Left ventricle myocardium inferior (tissue), 1 donor: ENCODE measurements at regions not wholly inside any gene's neighbourhood (a gene's known extent, or its start where the extent isn't known, plus 50 kb on each side); places are given as distances from the start of the nearest gene placed in this dataset.
"Not testable (repeated sequence)": the region's sequence is repeated elsewhere in the genome, so short reads cannot be mapped to it uniquely, and the experiment has no call there.

ENCODE experiments used
- DNase-seq: peaks from one replicate; pipeline ENCODE4 v3.0.0-alpha.2; 2020
- H3K27ac ChIP-seq: fragments of 200-600 bp; replicated peaks from 2 replicates; pipeline ENCODE4 v1.8.0; 2021
- H3K27me3 ChIP-seq: fragments of 200-600 bp; 2 replicates; pipeline ENCODE4 v1.8.0; 2021; ENCODE audit warnings: low read depth
- H3K36me3 ChIP-seq: fragments of 200-600 bp; 2 replicates; pipeline ENCODE4 v1.8.0; 2021
- H3K4me1 ChIP-seq: fragments of 200-600 bp; 2 replicates; pipeline ENCODE4 v1.8.0; 2021
- H3K4me3 ChIP-seq: fragments of 200-600 bp; 2 replicates; pipeline ENCODE4 v1.8.0; 2021; ENCODE audit warnings: mild to moderate bottlenecking, moderate library complexity
- H3K9me3 ChIP-seq: fragments of 200-600 bp; replicated peaks from 2 replicates; pipeline ENCODE4 v1.8.0; 2021
- intact Hi-C: fragments of 100-400 bp; cut with micrococcal nuclease; formaldehyde crosslinking; loops from one replicate; pipeline ENCODE4 v1.11.0; 2022
- TF ChIP-seq, protein P1 (sequence below): fragments of 200-600 bp; IDR thresholded peaks from 2 replicates; pipeline ENCODE4 v1.8.0; 2021; ENCODE audit warnings: antibody characterized with exemption, mild to moderate bottlenecking, borderline replicate concordance
- donor health status: DM: no; HTN: yes; CAD: no; lungs with severe emphysema.

DNA sequence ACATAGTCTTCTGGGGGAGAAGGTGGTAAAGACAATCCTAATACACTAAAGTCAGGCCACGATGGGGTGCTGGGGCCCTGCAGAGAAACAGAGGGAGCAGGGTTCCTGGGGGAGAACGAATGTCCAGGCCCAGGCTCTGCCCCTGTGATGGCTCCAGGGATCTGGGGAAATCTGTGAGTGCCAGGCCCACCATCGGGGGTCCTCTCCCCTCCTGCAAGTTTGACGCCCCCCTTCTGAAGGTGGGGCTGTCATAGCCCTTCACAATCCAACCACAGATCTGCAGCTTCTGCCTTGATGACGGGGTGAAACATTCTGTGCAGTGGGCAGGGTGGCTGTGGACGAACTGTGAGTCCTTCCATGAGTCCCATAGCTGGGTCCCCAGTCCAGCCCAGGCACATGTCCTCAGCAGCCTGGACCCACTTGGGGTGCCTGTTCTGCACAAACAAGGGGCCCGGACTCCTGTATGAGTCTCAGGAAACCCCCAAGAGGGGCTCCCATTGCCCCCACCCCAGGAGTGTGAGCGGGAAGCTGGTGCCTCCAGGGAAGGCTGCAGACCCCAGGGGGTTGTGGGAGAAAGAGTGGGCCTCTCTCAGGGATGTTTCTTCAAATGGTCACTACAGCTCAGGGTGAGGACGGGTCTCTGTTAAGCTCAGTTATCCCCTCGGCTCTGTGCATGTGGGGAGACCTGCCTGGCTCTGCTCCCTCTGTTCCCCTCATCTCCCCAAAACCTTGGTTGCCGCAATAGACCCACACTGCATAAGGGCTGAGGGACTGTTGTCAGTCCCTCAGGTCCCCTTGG, 134.3 kb downstream of the TNFRSF13B start:
- H3K4me3 ChIP-seq, DNase-seq, H3K4me1 ChIP-seq, H3K36me3 ChIP-seq, H3K27ac ChIP-seq, intact Hi-C loops, H3K9me3 ChIP-seq: not testable (repeated sequence)
- H3K27me3 ChIP-seq: peaks cover 11% of the 10 kb centered on the region

DNA sequence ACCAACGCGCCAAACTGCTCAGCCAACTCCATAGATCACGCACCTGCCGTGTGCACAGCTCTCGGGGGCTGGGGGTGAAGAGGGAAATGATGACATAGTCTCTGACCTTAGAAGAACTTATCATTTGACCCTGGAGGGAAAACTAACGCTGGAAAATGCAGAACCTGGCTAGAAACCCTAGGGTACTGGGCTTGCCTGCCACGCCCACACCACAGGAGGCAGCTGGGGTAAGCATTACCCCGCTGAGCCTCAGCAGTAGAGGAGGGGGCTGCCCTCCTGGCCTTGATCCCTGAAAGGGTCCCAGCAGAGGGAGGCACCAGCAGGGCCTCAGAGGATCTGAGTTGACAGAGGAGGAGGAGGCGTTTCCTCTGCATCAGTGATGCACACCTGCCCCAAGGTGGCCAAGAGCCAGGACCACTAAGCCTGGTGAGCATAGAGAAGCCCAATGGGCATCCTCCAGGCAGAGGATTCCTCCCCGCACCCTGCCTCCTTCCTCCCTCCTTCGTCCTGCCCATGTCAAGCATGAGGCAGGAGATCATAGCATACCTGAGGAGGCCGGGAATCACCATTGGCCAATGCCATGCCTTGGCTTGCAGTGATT, 135.5 kb downstream of the TNFRSF13B start:
- intact Hi-C loops, H3K36me3 ChIP-seq, DNase-seq, H3K27ac ChIP-seq, H3K4me1 ChIP-seq, H3K9me3 ChIP-seq, H3K4me3 ChIP-seq: not testable (repeated sequence)
- peaks cover 11% of the 10 kb centered on the region for H3K27me3 ChIP-seq

DNA sequence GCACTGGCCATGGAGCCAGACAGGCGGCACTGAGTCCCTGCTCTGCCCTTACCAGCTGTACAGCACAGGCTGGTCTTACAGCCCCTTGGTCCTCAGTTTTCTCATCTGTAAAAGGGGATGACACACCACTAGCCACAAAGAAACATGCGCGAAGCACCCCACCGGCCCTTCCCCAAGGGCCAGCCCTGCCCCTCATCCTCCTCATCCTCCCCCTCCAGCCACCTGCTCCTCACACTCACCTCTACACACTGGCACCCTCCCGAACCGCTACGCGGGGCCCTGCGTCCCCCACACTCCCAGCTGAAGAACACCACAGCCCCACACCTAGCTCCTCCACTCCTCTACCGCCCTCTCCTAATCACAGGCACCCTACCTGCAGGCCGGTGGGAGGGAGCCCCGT, 138.4 kb downstream of the TNFRSF13B start:
- H3K4me3 ChIP-seq, H3K9me3 ChIP-seq, H3K36me3 ChIP-seq, H3K4me1 ChIP-seq, DNase-seq, intact Hi-C loops, H3K27ac ChIP-seq: not testable (repeated sequence)
- H3K27me3 ChIP-seq: peaks cover 11% of the 10 kb centered on the region

DNA sequence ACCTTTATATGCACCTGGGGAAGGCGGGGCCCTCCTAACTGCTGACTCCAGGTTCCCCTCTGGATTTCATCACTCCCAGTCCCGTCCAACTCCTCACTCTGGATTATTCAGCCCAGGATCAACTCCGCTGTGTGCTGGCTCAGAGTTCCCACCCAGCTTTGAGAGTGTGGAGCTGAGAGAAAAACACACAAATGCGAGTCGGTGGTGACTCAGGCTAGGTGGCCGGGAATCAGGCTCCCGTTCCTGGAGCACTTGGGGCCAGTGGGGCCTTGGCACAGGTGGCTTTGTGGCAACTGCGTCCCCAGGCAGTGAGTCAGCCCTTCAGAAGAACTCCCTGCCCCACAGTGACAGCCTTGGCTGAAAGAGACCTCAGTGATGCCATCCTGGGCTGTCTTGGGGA, 139.1 kb downstream of the TNFRSF13B start:
- DNase-seq: not testable (repeated sequence)

DNA sequence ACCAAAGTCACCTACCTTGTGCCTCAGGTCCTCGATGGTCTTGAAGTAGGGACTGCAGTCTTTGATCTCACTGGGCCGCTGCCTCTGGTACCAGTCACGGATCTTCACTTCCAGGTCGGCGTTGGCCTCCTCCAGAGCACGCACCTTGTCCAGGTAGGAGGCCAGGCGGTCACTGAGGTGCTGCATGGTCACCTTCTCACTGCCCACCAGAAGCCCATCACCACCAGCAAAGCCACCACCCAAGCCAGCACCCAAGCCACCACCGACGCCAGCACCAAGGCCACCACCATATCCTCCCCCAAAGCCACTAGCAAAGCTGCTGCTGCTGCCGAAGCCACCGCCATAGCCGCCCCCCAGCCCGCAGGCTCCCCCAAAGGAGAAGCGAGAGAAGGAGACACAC, 139.7 kb downstream of the TNFRSF13B start:
- H3K27me3 ChIP-seq, H3K9me3 ChIP-seq, H3K4me3 ChIP-seq, H3K4me1 ChIP-seq, intact Hi-C loops, H3K27ac ChIP-seq, H3K36me3 ChIP-seq, DNase-seq: not testable (repeated sequence)

More for the DNA sequence above, 139.1 kb downstream of the TNFRSF13B start:
- H3K4me1 ChIP-seq, H3K4me3 ChIP-seq, H3K27ac ChIP-seq, intact Hi-C loops, H3K9me3 ChIP-seq, H3K36me3 ChIP-seq: not testable (repeated sequence)
- H3K27me3 ChIP-seq: peaks cover 11% of the 10 kb centered on the region

DNA sequence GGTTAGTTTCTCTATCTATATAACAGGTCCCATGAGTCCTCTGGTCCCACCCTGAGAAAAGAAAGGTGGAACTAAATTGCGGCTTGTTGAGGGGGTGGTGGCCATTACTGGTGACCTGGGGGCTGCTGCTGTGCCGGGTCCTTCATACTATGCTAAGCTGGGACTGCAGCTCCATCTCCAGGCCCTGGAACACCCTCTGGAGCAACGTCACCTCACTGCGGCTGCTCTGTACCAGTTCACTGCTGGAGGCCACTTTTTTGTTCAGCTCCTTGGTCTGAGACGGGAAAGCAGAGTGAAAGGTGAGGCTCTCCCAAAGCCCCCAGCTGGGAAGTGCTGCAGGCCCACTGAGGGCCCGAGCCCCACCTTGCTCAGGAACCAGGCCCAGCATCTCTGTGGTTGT, 140.7 kb downstream of the CCDC144A start:
- peaks cover 10% of the 10 kb centered on the region for H3K9me3 ChIP-seq
- DNase-seq, H3K36me3 ChIP-seq, H3K4me1 ChIP-seq, H3K4me3 ChIP-seq, H3K27me3 ChIP-seq, H3K27ac ChIP-seq, intact Hi-C loops: not testable (repeated sequence)

DNA sequence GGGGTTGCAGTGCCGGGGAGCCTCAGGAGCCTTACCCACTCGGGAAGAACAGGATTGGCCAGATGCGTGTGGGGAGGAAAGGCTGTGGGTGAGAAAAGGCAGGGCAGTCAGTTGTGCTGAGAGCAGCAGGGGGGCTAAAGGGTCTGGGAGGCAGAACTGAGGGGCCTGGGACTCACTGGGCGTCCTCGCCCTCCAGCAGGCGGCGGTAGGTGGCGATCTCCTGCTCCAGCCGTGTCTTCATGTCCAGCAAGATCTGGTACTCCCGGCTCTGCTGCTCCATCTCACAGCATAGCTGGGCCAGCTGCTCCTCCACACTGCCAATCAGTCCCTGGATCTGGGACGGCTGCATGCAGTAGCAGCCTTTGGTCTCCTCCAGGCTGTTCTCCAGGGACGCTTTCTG, 140.2 kb downstream of the CCDC144A start:
- H3K27me3 ChIP-seq, H3K4me1 ChIP-seq, intact Hi-C loops, DNase-seq, H3K36me3 ChIP-seq, H3K4me3 ChIP-seq, H3K27ac ChIP-seq: not testable (repeated sequence)
- peaks cover 10% of the 10 kb centered on the region for H3K9me3 ChIP-seq
- TF ChIP-seq, protein P1, sequence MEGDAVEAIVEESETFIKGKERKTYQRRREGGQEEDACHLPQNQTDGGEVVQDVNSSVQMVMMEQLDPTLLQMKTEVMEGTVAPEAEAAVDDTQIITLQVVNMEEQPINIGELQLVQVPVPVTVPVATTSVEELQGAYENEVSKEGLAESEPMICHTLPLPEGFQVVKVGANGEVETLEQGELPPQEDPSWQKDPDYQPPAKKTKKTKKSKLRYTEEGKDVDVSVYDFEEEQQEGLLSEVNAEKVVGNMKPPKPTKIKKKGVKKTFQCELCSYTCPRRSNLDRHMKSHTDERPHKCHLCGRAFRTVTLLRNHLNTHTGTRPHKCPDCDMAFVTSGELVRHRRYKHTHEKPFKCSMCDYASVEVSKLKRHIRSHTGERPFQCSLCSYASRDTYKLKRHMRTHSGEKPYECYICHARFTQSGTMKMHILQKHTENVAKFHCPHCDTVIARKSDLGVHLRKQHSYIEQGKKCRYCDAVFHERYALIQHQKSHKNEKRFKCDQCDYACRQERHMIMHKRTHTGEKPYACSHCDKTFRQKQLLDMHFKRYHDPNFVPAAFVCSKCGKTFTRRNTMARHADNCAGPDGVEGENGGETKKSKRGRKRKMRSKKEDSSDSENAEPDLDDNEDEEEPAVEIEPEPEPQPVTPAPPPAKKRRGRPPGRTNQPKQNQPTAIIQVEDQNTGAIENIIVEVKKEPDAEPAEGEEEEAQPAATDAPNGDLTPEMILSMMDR: peak; percentile 9
